Ishikawa (cell line): ENCODE measurements at regions not wholly inside any gene's neighbourhood (a gene's known extent, or its start where the extent isn't known, plus 50 kb on each side); places are given as distances from the start of the nearest gene placed in this dataset.

Source experiments
- MAX ChIP-seq: IDR thresholded peaks from 2 replicates; pipeline ENCODE4 v1.6.1; 2012
- RAD21 ChIP-seq: IDR thresholded peaks from 2 replicates; pipeline ENCODE4 v1.6.1; 2012; ENCODE audit warnings: low read depth
- USF1 ChIP-seq: IDR thresholded peaks from 2 replicates; pipeline ENCODE4 v1.6.1; 2012
- ZBTB7A ChIP-seq: IDR thresholded peaks from 2 replicates; pipeline ENCODE4 v1.6.1; 2012; ENCODE audit warnings: low read depth
- TF ChIP-seq, protein P1 (sequence below): IDR thresholded peaks from 2 replicates; pipeline ENCODE4 v1.6.1; 2012; ENCODE audit warnings: low read depth, mild to moderate bottlenecking

DNA sequence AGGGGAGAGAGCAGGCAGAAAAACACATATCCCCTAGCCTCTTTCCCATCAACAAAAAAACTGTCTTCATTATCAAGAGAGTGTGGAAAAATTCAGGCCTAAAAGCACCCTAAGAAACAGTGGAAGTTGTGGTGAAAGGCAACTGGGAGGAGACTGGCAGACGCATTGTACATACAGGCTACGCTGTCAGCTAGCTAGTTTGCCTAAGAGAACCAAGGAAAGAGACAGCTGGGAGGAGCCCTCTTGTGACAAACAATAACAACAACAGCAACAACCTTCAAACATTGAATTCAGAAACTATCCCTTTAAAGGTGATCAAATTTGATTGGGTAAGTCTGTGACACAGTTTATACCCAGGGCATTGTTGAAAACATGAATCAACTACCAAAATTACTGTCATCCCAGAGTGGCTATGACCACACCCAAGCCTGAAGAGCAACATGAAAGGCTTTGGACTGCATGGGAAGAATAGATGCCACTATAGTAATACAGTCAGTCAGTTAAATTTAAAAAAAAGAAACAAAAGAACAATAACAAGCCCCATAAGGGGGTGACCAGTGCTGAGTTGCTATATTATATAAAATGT lies 88.9 kb upstream of the CRIM1 start:
- TF ChIP-seq MAX (no peak), ZBTB7A (no peak), RAD21 (no peak), USF1 (no peak)
- TF ChIP-seq, protein P1, sequence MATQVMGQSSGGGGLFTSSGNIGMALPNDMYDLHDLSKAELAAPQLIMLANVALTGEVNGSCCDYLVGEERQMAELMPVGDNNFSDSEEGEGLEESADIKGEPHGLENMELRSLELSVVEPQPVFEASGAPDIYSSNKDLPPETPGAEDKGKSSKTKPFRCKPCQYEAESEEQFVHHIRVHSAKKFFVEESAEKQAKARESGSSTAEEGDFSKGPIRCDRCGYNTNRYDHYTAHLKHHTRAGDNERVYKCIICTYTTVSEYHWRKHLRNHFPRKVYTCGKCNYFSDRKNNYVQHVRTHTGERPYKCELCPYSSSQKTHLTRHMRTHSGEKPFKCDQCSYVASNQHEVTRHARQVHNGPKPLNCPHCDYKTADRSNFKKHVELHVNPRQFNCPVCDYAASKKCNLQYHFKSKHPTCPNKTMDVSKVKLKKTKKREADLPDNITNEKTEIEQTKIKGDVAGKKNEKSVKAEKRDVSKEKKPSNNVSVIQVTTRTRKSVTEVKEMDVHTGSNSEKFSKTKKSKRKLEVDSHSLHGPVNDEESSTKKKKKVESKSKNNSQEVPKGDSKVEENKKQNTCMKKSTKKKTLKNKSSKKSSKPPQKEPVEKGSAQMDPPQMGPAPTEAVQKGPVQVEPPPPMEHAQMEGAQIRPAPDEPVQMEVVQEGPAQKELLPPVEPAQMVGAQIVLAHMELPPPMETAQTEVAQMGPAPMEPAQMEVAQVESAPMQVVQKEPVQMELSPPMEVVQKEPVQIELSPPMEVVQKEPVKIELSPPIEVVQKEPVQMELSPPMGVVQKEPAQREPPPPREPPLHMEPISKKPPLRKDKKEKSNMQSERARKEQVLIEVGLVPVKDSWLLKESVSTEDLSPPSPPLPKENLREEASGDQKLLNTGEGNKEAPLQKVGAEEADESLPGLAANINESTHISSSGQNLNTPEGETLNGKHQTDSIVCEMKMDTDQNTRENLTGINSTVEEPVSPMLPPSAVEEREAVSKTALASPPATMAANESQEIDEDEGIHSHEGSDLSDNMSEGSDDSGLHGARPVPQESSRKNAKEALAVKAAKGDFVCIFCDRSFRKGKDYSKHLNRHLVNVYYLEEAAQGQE, result no peak
